Brain microvascular endothelial cell (primary cell): ENCODE measurements at regions not wholly inside any gene's neighbourhood (a gene's known extent, or its start where the extent isn't known, plus 50 kb on each side); places are given as distances from the start of the nearest gene placed in this dataset.

Experiments used
- DNase-seq: peaks from one replicate; pipeline ENCODE4 v3.0.0-alpha.2; 2020
- H3K27ac ChIP-seq: fragments of 250-450 bp; sonication (Bioruptor Pico); 2 replicates; pipeline ENCODE4 v1.5.1; 2020; ENCODE audit warnings: mild to moderate bottlenecking, moderate library complexity
- H3K27me3 ChIP-seq: fragments of 250-450 bp; sonication (Bioruptor Pico); replicated peaks from 2 replicates; pipeline ENCODE4 v1.5.1; 2020; ENCODE audit warnings: mild to moderate bottlenecking
- H3K36me3 ChIP-seq: fragments of 250-450 bp; sonication (Bioruptor Pico); replicated peaks from 2 replicates; pipeline ENCODE4 v1.5.1; 2020; ENCODE audit warnings: mild to moderate bottlenecking
- H3K4me3 ChIP-seq: 2 replicates; pipeline ENCODE4 v1.5.1; 2011; ENCODE audit warnings: low read depth, mild to moderate bottlenecking, control low read depth, low read length, moderate library complexity
- in situ Hi-C: cut with HindIII; loops from 2 replicates; pipeline ENCODE4 v1.10.0; 2017; ENCODE audit warnings: low sequenced_read_pairs, low pct_ligation_motif_present
- TF ChIP-seq, protein P1 (sequence below): IDR thresholded peaks from 2 replicates; pipeline ENCODE4 v1.5.1; 2011; ENCODE audit warnings: low read depth, mild to moderate bottlenecking, moderate library complexity, low read length, control low read depth, inconsistent platforms; ENCODE audit errors: missing control alignments

DNA sequence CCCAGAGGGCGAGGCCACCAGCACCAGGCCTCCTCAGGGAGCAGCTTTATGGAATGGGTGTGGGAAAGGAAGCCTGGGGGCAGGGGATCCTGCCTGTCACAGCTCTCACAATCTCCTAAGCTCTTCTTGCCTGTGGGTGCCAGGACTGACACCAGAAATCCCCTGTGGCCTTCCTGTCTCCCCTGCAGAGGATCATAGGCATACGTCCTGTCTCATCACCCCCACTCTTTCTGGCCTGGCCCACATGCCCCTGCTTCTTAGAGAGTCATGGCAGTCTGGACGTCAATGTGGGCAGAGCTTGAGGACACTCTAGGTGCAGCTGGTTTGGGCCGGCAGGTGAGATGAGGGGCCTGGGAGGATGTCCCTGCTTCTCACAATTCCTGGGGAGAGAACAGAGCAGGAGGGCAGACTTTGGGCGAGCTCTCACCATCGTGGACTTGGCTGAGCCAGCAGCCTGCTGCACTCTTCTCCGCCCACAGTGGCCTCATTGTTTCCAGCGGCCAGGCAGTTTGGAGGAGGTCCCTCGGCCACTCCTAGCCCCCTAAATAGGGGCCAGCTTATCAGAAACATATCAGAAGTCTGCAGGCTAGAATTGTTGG, 67.3 kb upstream of the ZFR start:
- no peak overlapping the region for H3K27ac ChIP-seq
- in situ Hi-C loops, result no loop called here
- no peak for DNase-seq
- no peak overlapping the region for H3K4me3 ChIP-seq
- TF ChIP-seq, protein P1, sequence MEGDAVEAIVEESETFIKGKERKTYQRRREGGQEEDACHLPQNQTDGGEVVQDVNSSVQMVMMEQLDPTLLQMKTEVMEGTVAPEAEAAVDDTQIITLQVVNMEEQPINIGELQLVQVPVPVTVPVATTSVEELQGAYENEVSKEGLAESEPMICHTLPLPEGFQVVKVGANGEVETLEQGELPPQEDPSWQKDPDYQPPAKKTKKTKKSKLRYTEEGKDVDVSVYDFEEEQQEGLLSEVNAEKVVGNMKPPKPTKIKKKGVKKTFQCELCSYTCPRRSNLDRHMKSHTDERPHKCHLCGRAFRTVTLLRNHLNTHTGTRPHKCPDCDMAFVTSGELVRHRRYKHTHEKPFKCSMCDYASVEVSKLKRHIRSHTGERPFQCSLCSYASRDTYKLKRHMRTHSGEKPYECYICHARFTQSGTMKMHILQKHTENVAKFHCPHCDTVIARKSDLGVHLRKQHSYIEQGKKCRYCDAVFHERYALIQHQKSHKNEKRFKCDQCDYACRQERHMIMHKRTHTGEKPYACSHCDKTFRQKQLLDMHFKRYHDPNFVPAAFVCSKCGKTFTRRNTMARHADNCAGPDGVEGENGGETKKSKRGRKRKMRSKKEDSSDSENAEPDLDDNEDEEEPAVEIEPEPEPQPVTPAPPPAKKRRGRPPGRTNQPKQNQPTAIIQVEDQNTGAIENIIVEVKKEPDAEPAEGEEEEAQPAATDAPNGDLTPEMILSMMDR, result no peak
- H3K27me3 ChIP-seq, result no peaks in the 10 kb centered on the region
- H3K36me3 ChIP-seq, result no peaks in the 10 kb centered on the region

DNA sequence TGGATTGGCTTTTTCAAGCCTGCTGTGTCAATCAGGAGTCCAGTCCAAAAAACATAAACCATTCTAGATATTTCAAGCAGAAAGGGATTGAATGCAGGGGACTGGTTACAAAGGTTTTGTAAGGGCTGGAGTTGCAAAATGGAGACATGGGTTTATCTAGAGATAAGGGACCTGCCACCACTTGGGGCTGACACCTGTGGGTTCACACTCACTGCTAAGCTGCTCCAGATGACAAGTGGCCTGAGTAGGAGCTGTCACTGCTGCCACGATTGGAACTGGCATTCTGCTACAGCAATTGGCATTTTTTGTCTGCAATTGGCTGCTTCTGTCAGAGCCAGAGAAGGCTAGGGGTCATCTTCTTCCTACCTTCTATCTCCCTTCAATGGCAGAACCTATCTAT, 66.3 kb upstream of the ZFR start:
- Histone ChIP-seq H3K4me3 (no peak overlapping the region), H3K36me3 (no peaks in the 10 kb centered on the region), H3K27me3 (no peaks in the 10 kb centered on the region), H3K27ac (no peak overlapping the region)
- no peak for DNase-seq
- in situ Hi-C loops, result no loop called here
- TF ChIP-seq, protein P1, result no peak

DNA sequence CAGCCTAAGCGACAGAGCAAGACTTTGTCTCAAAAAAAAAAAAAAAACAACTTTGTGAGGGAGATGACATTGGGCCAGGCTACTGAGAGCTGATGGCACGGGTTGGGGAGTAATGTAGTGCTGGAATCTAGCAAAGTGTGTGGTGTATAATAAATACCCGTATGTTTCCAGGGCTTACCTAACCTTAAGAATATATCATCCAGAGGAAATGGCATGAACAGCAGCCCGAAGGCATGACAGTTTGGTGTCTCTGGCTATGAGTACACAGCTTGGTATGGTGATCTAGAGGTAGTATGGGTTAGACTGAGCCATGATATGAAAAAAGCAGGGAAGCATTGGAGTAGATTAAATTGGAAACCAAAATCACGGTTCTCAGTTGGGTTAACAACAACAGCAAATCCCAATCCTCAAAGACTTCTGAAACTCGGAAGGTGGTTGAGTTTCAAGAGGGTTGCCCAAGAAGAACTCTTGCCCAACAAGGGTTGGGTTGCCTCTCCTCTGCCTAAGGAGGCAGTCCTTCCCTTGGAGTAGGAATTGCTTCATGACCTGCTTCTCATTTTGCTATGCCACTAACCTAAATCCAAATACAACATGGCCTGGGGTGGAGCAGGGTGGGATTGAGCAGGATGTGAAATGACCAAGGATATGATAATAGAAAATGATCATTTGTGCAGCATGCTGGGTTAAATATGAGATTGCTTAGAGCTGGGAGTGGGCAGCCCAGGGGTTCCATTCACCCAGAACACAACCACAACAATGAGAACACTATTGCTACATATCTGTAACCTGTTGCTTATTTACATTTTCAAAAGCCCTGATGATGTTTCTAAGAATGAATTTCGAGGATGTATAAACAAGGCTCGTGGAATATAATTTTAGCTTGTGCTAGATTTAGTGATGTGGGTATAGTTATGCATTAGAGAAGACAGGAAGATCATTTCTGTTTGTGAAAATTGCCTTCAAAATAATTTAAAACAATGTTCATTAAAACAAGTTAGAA, 64.6 kb upstream of the ZFR start:
- Histone ChIP-seq H3K27ac (no peak overlapping the region), H3K36me3 (no peaks in the 10 kb centered on the region)
- in situ Hi-C loops, result no loop called here

DNA sequence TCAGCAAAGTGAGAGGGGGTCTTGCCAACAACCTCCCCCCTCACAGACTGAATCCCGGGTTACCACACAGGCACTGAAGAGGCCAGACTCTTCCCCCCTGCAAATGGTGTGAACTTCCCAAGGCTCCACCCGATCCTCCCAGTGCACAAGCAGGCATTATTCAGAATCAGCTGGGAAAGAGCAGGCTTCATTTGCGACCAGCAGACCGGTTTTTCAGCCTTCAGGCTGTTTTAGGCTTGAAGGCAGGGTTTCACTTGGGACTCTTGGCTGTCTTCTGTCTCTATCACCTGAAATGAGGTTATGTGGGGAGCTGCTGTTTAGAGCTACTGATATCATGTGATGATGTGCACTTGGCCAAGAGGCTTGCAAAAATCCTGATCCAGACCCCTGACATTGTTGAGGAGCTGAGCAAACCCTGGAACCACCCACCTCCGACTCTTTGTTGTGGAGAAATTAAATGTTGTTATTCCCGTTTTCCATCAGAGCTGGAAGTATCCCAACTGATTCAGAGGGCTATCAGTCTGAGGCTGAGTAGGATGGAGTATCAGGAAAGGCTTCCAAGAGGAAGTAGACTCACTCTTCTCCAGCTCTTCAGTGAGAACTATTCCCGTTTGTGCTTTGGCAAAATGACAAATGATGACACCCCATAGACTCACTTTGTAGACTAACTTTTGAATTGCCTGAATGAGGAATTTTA, 63.3 kb upstream of the ZFR start:
- Histone ChIP-seq H3K4me3 (no peak overlapping the region), H3K27ac (no peak overlapping the region), H3K27me3 (no peaks in the 10 kb centered on the region), H3K36me3 (no peaks in the 10 kb centered on the region)
- TF ChIP-seq, protein P1, result no peak
- in situ Hi-C loops, result no loop called here
- peak; percentile 37 for DNase-seq

More for the DNA sequence above, 64.6 kb upstream of the ZFR start:
- DNase-seq, result no peak
- TF ChIP-seq, protein P1, result no peak
- Histone ChIP-seq H3K4me3 (no peak overlapping the region), H3K27me3 (no peaks in the 10 kb centered on the region)

DNA sequence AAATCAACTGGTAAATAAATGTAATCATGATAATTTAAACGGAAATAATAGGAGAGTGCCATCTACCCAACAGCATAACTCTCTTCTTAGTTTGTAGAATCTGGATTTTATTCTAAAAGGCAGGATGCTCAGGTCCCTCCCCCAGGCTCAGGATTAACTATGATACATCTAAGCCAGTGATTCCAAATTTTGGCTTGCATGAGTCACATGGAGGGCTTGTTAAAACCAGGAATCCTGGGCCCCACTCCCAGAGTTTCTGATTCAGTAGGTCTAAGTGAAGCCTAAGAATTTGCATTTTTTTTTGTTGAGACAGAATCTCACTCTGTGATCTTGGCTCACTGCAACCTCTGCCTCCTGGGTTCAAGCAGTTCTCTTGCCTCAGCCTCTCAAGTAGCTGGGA, 62.3 kb upstream of the ZFR start:
- in situ Hi-C loops, result no loop called here
- TF ChIP-seq, protein P1, result no peak
- Histone ChIP-seq H3K27me3 (no peaks in the 10 kb centered on the region), H3K36me3 (no peaks in the 10 kb centered on the region), H3K27ac (no peak overlapping the region), H3K4me3 (no peak overlapping the region)
- no peak for DNase-seq
